MG63 (cell line): ENCODE measurements at regions not wholly inside any gene's neighbourhood (a gene's known extent, or its start where the extent isn't known, plus 50 kb on each side); places are given as distances from the start of the nearest gene placed in this dataset.
A peak's percentile ranks its signal among the peaks of the same experiment; 100 is the strongest.
"Not testable (repeated sequence)": the region's sequence is repeated elsewhere in the genome, so short reads cannot be mapped to it uniquely, and the experiment has no call there.

Experiments used
- DNase-seq: peaks from one replicate; pipeline ENCODE4 v3.0.0-alpha.2; 2020
- H3K27me3 ChIP-seq: fragments of 250-450 bp; sonication (Bioruptor Pico); 2 replicates; pipeline ENCODE4 v1.5.1; 2020; ENCODE audit warnings: mild to moderate bottlenecking, moderate library complexity
- H3K36me3 ChIP-seq: fragments of 250-450 bp; sonication (Bioruptor Pico); 2 replicates; pipeline ENCODE4 v1.5.1; 2020; ENCODE audit warnings: mild to moderate bottlenecking, moderate library complexity
- H3K4me3 ChIP-seq: fragments of 250-450 bp; sonication (Bioruptor Pico); 2 replicates; pipeline ENCODE4 v1.5.1; 2020; ENCODE audit warnings: mild to moderate bottlenecking, moderate library complexity
- H3K9me3 ChIP-seq: fragments of 250-450 bp; sonication (Bioruptor Pico); 2 replicates; pipeline ENCODE4 v1.5.1; 2020; ENCODE audit warnings: mild to moderate bottlenecking, moderate library complexity

GRCh38 chrX:122092360-122092759 is 1045.0 kb downstream of the GLUD2 start:
- no peaks in the 10 kb centered on the region for H3K27me3 ChIP-seq
- H3K9me3 ChIP-seq, result no peaks in the 10 kb centered on the region
- H3K4me3 ChIP-seq, result no peak overlapping the region
- no peak for DNase-seq
- H3K36me3 ChIP-seq, result no peaks in the 10 kb centered on the region

DNA sequence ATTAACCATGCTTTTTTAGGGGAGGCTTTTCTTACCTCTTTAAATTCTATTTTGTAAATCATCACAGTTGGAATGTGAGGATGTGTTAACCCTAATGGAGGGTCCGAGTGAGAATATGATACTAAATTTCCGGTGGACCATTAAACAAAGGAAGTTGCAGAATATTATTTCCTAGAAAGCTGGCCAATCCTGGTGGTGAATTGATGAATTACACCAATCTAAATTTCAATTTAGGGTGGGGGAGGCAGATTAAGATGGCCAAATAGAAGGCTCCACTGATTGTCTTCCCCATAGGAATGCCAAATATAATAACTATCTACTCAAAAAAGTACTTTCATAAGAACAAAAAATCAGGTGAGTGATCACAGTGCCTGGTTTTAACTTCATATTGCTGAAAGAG is 1045.6 kb downstream of the GLUD2 start:
- DNase-seq, result no peak
- Histone ChIP-seq H3K27me3 (no peaks in the 10 kb centered on the region), H3K36me3 (no peaks in the 10 kb centered on the region), H3K4me3 (no peak overlapping the region), H3K9me3 (no peaks in the 10 kb centered on the region)

- H3K27me3 ChIP-seq, result no peaks in the 10 kb centered on the region
- H3K9me3 ChIP-seq, result no peaks in the 10 kb centered on the region
- no peak overlapping the region for H3K4me3 ChIP-seq
- no peaks in the 10 kb centered on the region for H3K36me3 ChIP-seq
- no peak for DNase-seq
Observed at GRCh38 chrX:122094611-122095010, 1047.2 kb downstream of the GLUD2 start.

DNA sequence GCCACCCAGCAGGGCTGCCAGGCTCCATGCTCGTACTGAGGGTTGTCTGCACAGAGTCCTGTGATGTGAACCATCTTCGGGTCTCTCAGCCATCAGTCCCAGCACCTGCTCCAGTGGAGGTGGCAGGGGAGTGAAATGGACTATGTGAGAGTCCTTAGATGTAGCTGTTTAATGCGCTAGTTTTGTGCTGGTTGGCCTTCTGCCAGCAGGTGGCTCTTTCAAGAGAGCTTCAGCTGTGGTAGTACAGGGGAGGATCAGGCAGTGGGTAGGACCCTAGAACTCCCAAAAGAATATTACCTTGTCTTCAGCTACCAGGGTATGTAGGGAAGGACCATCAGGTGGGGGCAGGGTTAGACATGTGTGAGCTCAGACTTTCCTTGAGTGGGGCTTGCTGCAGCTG is 1066.0 kb downstream of the GLUD2 start:
- DNase-seq, result no peak
- Histone ChIP-seq H3K36me3 (no peaks in the 10 kb centered on the region), H3K9me3 (no peaks in the 10 kb centered on the region), H3K27me3 (no peaks in the 10 kb centered on the region), H3K4me3 (no peak overlapping the region)

- H3K27me3 ChIP-seq, result no peaks in the 10 kb centered on the region
- DNase-seq, result no peak
Observed at GRCh38 chrX:122113896-122114295, 1066.5 kb downstream of the GLUD2 start.

DNA sequence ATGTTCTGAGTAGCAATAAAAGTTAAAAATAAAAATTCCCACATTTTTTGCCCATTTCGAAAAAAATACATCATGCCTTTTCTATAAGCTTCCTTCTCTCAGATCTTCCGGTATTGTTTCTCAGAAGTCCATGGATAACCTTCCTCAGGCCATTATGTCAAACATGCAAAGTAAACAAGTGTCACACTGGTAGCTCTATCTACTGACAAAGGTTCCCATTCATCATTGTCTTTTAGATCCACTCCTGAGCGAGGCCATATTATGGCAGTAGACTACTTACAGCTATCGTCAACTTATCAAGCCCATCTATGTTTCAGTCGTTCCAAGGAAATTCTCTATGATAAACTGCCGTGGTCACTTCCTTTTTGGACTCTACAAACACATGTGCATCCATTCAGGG is 1068.2 kb downstream of the GLUD2 start:
- H3K27me3 ChIP-seq, result no peaks in the 10 kb centered on the region
- no peaks in the 10 kb centered on the region for H3K9me3 ChIP-seq
- no peak for DNase-seq
- H3K4me3 ChIP-seq, result no peak overlapping the region
- no peaks in the 10 kb centered on the region for H3K36me3 ChIP-seq

More at GRCh38 chrX:122113896-122114295, 1066.5 kb downstream of the GLUD2 start:
- H3K4me3 ChIP-seq, result no peak overlapping the region
- no peaks in the 10 kb centered on the region for H3K36me3 ChIP-seq
- no peaks in the 10 kb centered on the region for H3K9me3 ChIP-seq

DNA sequence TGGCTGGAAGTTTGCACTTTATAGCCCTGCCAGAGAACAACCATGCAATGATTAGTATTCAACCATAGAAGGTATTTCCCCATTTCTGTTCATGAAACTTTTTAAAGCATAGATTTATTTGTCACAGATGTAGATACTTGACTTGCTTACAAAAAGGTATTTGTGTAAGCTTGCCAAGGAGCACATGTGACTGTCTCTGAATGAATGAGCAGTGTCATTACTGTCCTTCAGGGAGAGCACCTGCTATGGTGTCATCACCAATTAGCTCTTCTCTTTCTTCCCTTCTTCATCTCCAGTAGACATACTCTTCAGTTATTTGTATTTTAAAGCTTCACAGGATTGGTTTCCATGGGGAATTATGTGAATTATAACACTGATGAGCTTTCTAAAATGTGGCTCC is 1064.7 kb upstream of the GRIA3 start:
- no peak overlapping the region for H3K4me3 ChIP-seq
- no peaks in the 10 kb centered on the region for H3K9me3 ChIP-seq
- H3K36me3 ChIP-seq, result no peaks in the 10 kb centered on the region
- DNase-seq, result no peak
- no peaks in the 10 kb centered on the region for H3K27me3 ChIP-seq

GRCh38 chrX:122122274-122122673 is 1061.8 kb upstream of the GRIA3 start:
- Histone ChIP-seq H3K27me3 (no peaks in the 10 kb centered on the region), H3K4me3 (no peak overlapping the region), H3K9me3 (no peaks in the 10 kb centered on the region), H3K36me3 (no peaks in the 10 kb centered on the region)
- DNase-seq, result no peak

DNA sequence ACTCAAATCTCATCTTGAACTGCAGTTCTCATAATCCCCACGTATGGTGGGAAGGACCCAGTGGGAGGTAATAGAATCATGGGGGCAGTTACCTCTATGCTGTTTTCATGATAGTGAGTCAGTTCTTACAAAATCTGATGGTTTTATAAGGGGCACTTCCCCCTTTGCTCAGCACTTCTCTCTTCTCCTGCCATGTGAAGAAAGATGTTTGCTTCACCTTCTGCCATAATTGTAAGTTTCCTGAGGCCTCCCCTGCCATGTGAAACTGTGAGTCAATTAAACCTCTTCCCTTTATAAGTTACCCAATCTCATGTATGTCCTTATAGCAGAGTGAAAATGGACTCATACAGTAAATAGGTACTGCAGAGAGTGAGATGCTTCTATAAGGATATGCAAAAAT is 1050.6 kb upstream of the GRIA3 start:
- H3K27me3 ChIP-seq, result no peaks in the 10 kb centered on the region
- DNase-seq, result no peak
- no peaks in the 10 kb centered on the region for H3K36me3 ChIP-seq
- no peaks in the 10 kb centered on the region for H3K9me3 ChIP-seq
- no peak overlapping the region for H3K4me3 ChIP-seq

DNA sequence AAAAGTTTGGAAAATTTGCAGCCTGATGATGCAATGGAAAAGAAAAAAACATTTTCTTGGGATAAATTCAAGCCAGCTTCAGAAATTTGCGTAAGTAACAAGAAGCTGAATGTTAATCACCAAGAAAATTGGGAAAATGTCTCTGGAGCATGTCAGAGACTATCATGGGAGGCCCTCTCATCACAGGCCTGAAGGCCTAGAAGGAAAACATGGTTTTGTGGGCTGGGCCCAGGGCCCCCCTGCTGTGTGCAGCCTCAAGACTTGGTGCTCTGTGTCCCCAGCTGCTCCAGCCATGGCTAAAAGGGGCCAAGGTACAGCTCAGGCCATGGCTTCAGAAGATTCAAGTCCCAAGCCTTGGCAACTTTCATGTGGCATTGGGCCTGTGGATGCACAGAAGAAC is 1049.8 kb upstream of the GRIA3 start:
- H3K9me3 ChIP-seq, result no peaks in the 10 kb centered on the region
- H3K36me3 ChIP-seq, result no peaks in the 10 kb centered on the region
- H3K4me3 ChIP-seq, result no peak overlapping the region
- no peaks in the 10 kb centered on the region for H3K27me3 ChIP-seq
- no peak for DNase-seq

DNA sequence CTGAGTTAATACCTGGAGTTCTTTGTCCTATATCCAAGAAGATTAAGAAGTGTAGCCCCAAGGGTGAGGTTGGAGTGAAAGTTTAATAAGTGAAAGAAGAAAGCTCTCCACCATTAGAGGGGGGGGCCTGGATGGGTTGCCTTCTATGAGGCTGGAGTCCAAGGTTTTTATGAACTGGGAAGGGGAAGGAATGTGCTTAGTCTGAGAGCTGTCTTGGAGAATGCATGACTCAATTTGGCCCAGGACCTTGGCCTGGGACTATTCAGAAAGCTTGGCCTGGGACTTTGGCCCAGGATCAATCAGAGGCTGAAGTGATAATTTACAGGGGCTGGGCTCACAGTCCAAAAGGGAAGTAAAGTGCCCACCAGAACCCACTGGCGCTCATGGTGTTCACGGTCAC is 1049.0 kb upstream of the GRIA3 start:
- Histone ChIP-seq H3K27me3 (no peaks in the 10 kb centered on the region), H3K9me3 (no peaks in the 10 kb centered on the region), H3K4me3 (no peak overlapping the region), H3K36me3 (no peaks in the 10 kb centered on the region)
- peak; percentile 3 for DNase-seq

DNA sequence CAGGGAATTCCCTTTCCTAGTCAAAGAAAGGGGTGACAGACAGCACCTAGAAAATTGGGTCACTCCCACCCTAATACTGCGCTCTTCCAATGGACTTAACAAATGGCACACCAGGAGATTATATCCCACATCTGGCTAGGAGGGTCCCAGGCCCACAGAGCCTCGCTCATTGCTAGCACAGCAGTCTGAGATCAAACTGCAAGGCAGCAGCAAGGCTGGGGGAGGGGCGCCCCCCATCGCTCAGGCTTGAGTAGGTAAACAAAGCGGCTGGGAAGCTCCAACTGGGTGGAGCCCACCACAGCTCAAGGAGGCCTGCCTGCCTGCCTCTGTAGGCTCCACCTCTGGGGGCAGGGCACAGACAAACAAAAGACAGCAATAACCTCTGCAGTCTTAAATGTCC is 1043.9 kb upstream of the GRIA3 start:
- H3K9me3 ChIP-seq, DNase-seq, H3K36me3 ChIP-seq, H3K27me3 ChIP-seq, H3K4me3 ChIP-seq: not testable (repeated sequence)

GRCh38 chrX:122154019-122154418 is 1030.1 kb upstream of the GRIA3 start:
- no peak overlapping the region for H3K4me3 ChIP-seq
- H3K9me3 ChIP-seq, result no peaks in the 10 kb centered on the region
- no peaks in the 10 kb centered on the region for H3K27me3 ChIP-seq

DNA sequence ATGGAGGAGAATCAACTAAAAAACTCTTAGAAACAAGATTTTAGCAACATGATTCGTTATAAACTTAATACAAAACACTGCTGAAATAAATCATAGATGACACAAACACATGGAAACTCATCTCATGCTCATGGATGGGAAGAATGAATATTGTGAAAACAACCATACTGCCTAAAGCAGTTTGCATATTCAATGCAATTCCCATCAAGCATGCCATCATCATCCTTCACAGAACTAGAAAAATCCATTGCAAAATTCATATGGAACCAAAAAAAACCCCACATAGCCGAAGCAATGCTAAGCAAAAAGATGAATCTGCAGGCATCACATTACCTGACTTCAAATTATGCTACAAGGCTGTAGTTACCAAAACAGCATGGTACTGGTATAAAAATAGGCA is 1015.8 kb upstream of the GRIA3 start:
- no peaks in the 10 kb centered on the region for H3K9me3 ChIP-seq
- no peaks in the 10 kb centered on the region for H3K27me3 ChIP-seq
- no peaks in the 10 kb centered on the region for H3K36me3 ChIP-seq
- no peak overlapping the region for H3K4me3 ChIP-seq
- no peak for DNase-seq

More at GRCh38 chrX:122154019-122154418, 1030.1 kb upstream of the GRIA3 start:
- no peak for DNase-seq
- H3K36me3 ChIP-seq, result no peaks in the 10 kb centered on the region

GRCh38 chrX:122184791-122185190 is 999.3 kb upstream of the GRIA3 start:
- H3K4me3 ChIP-seq, result no peak overlapping the region
- no peaks in the 10 kb centered on the region for H3K36me3 ChIP-seq
- DNase-seq, result no peak
- H3K27me3 ChIP-seq, result no peaks in the 10 kb centered on the region
- no peaks in the 10 kb centered on the region for H3K9me3 ChIP-seq

GRCh38 chrX:122187069-122187713 is 996.9 kb upstream of the GRIA3 start:
- Histone ChIP-seq H3K9me3 (no peaks in the 10 kb centered on the region), H3K4me3 (no peak overlapping the region), H3K36me3 (no peaks in the 10 kb centered on the region), H3K27me3 (no peaks in the 10 kb centered on the region)
- no peak for DNase-seq

DNA sequence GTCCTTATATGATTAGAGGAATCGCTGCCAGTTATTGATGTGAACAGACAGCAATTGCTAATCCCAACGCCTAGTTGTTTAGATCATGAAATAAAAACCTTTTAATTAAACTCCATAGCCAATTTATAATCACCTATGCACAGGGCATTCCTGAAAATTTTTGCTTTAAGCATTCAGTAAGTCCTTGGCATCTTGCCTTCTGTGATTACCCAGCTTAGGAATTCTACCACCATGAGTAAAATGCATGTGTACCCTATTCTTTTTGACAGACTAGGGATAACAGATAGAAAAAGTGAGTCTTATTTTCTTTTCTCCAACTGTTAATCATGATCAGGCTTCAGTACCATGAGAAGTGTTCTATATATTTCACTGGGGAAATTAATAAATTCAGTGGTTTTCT is 995.3 kb upstream of the GRIA3 start:
- Histone ChIP-seq H3K36me3 (no peaks in the 10 kb centered on the region), H3K4me3 (no peak overlapping the region), H3K9me3 (no peaks in the 10 kb centered on the region), H3K27me3 (no peaks in the 10 kb centered on the region)
- DNase-seq, result no peak

DNA sequence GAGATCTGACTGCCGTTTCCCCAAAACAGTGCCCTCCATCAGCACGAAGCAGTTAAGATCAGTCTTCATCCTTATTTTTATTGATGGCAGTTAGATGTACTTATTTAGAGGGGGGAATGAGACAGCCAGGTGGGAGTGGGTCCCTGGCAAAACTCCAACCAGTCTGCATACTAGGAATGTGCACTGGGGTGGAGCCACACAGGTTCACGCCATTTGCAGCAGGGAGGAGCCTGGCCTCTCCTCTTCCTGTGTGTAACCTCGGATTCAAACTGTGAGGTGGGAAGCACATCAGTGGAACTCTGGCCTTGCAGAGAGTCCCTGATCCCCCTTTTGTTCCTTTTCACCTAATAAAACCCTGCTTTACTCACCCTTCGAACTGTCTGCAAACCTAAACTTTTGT is 987.7 kb upstream of the GRIA3 start:
- no peaks in the 10 kb centered on the region for H3K9me3 ChIP-seq
- no peaks in the 10 kb centered on the region for H3K27me3 ChIP-seq
- H3K4me3 ChIP-seq, result no peak overlapping the region
- no peak for DNase-seq
- no peaks in the 10 kb centered on the region for H3K36me3 ChIP-seq

DNA sequence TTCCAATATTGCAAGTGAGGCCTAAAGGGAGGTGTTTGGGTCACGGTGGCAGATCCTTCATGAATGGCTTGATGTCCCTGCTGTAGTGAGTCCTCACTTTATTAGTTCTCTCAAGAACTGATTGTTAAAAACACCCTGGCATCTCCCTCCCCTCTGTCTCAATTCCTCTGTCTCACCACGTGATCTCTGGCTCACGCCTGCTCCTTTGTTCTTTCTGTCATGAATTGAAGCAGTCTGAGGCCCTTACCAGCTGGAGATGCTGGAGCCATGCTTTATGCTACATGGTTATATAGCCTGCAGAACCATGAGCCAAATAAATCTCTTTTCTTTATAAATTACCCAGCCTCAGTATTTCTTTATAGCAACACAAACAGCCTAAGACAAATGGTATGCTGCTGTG is 980.7 kb upstream of the GRIA3 start:
- Histone ChIP-seq H3K27me3 (no peaks in the 10 kb centered on the region), H3K36me3 (no peaks in the 10 kb centered on the region)
- no peak for DNase-seq

More for the DNA sequence above, 980.7 kb upstream of the GRIA3 start:
- H3K4me3 ChIP-seq, result no peak overlapping the region
- H3K9me3 ChIP-seq, result no peaks in the 10 kb centered on the region
